Lung (tissue), 11 donors: ENCODE measurements at regions not wholly inside any gene's neighbourhood (a gene's known extent, or its start where the extent isn't known, plus 50 kb on each side); places are given as distances from the start of the nearest gene placed in this dataset.
A peak's percentile ranks its signal among the peaks of the same experiment; 100 is the strongest.

ENCODE experiments used
- ATAC-seq: fragments of 200-7000 bp; cut with Tn5 transposase; one replicate; pipeline ENCODE4 v1.9.1; 2020; ENCODE audit warnings: moderate number of reproducible peaks; ENCODE audit not compliant: insufficient read depth, low FRiP score
- DNase-seq, 3 donors: peaks; one replicate each; pipeline ENCODE4 v3.0.0-alpha.2; 2013 to 2017
- H3K27ac ChIP-seq, 2 donors: one replicate each; pipeline ENCODE4 v1.5.1; 2013; ENCODE audit warnings: mild to moderate bottlenecking in 2 of 2, moderate library complexity in 2 of 2, control low read depth in 1 of 2, inconsistent platforms in 1 of 2, low read depth in 1 of 2, low read length in 1 of 2
- H3K27me3 ChIP-seq, 3 donors: one replicate each; pipeline ENCODE4 v1.5.1; 2013; ENCODE audit warnings: low read length in 2 of 3; ENCODE audit not compliant: control insufficient read depth in 3 of 3, insufficient read depth in 3 of 3
- H3K36me3 ChIP-seq, 4 donors: one replicate each; pipeline ENCODE4 v1.5.1; 2013; ENCODE audit warnings: low read length in 4 of 4, mild to moderate bottlenecking in 1 of 4, moderate library complexity in 1 of 4; ENCODE audit not compliant: control insufficient read depth in 4 of 4, insufficient read depth in 4 of 4
- H3K4me1 ChIP-seq, 5 donors: one replicate each; pipeline ENCODE4 v1.5.1; 2013; ENCODE audit warnings: low read length in 5 of 5, mild to moderate bottlenecking in 2 of 5, moderate library complexity in 1 of 5; ENCODE audit not compliant: control insufficient read depth in 5 of 5, insufficient read depth in 5 of 5
- H3K4me3 ChIP-seq: one replicate; pipeline ENCODE4 v1.5.1; 2013; ENCODE audit warnings: mild to moderate bottlenecking, control low read depth, moderate library complexity
- H3K9ac ChIP-seq, 2 donors: one replicate each; pipeline ENCODE4 v1.5.1; 2013; ENCODE audit warnings: low read length in 2 of 2, control low read depth in 1 of 2; ENCODE audit not compliant: insufficient read depth in 1 of 2
- H3K9me3 ChIP-seq, 4 donors: one replicate each; pipeline ENCODE4 v1.5.1; 2013; ENCODE audit warnings: low read length in 3 of 4, mild to moderate bottlenecking in 1 of 4, moderate library complexity in 1 of 4; ENCODE audit not compliant: control insufficient read depth in 4 of 4, insufficient read depth in 3 of 4
- CTCF ChIP-seq: IDR thresholded peaks from 2 replicates; pipeline ENCODE4 v1.5.1; 2012; ENCODE audit warnings: mild to moderate bottlenecking; ENCODE audit errors: control extremely low read depth, extremely low read depth
- WGBS, 2 donors: extraction: QIAGEN DNeasy Blood & Tissue Kit; methylation state at CpG; one replicate each; pipeline ENCODE4 v1.1.7; 2013; 5-methylcytosine and 5-hydroxymethylcytosine counted together
- donor health status: control.
- donor health status: control.
- donor health status: Bipolar disorder and iron deficiency.
- donor health status: healthy.
- donor health status: DM: yes; HTN: yes; CAD: no.

- H3K27ac ChIP-seq, result no peak overlapping the region
- no peak overlapping the region for H3K9ac ChIP-seq
- no peak overlapping the region for H3K4me3 ChIP-seq
- ATAC-seq, result no peak
- no peaks in the 10 kb centered on the region for H3K9me3 ChIP-seq
- H3K36me3 ChIP-seq, result no peaks in the 10 kb centered on the region
- whole genome bisulfite sequencing, 2 donors, result 25 to 35% methylated on average over 7 of the region's 7 CpGs
- peaks cover 0 to 18% (median 16%) of the 10 kb centered on the region in 3 donors for H3K27me3 ChIP-seq
- no peaks in the 10 kb centered on the region for H3K4me1 ChIP-seq
- peak in 1 of 3 donors; percentile 2 for DNase-seq
- TF ChIP-seq CTCF, result no peak
Measured at GRCh38 chr17:36791150-36791941, 145.9 kb upstream of the LHX1 start.

GRCh38 chr17:36791942-36792475 lies 145.3 kb upstream of the LHX1 start:
- no peak for TF ChIP-seq CTCF
- no peaks in the 10 kb centered on the region for H3K9me3 ChIP-seq
- no peak for ATAC-seq
- H3K4me3 ChIP-seq, result no peak overlapping the region
- H3K4me1 ChIP-seq, result no peaks in the 10 kb centered on the region
- WGBS, 2 donors, result 17 to 35% methylated on average over 13 of the region's 13 CpGs
- H3K27ac ChIP-seq, result no peak overlapping the region
- DNase-seq, result no peak
- no peak overlapping the region for H3K9ac ChIP-seq
- peaks cover 0 to 18% (median 16%) of the 10 kb centered on the region in 3 donors for H3K27me3 ChIP-seq
- H3K36me3 ChIP-seq, result no peaks in the 10 kb centered on the region

- Histone ChIP-seq H3K36me3 (no peaks in the 10 kb centered on the region), H3K9ac (no peak overlapping the region), H3K4me1 (no peaks in the 10 kb centered on the region), H3K9me3 (peaks cover 0 to 5% (median 0%) of the 10 kb centered on the region in 4 donors), H3K4me3 (no peak overlapping the region), H3K27ac (no peak overlapping the region), H3K27me3 (peaks cover 0 to 19% (median 18%) of the 10 kb centered on the region in 3 donors)
- DNase-seq (no peak), ATAC-seq (no peak)
- no peak for TF ChIP-seq CTCF
- 85 to 89% methylated on average over 5 of the region's 5 CpGs for WGBS, 2 donors
Measured at GRCh38 chr17:36792849-36793248, 144.4 kb upstream of the LHX1 start.
